ENCODE measurements at regions not wholly inside any gene's neighbourhood (a gene's known extent, or its start where the extent isn't known, plus 50 kb on each side); places are given as distances from the start of the nearest gene placed in this dataset.

DNA sequence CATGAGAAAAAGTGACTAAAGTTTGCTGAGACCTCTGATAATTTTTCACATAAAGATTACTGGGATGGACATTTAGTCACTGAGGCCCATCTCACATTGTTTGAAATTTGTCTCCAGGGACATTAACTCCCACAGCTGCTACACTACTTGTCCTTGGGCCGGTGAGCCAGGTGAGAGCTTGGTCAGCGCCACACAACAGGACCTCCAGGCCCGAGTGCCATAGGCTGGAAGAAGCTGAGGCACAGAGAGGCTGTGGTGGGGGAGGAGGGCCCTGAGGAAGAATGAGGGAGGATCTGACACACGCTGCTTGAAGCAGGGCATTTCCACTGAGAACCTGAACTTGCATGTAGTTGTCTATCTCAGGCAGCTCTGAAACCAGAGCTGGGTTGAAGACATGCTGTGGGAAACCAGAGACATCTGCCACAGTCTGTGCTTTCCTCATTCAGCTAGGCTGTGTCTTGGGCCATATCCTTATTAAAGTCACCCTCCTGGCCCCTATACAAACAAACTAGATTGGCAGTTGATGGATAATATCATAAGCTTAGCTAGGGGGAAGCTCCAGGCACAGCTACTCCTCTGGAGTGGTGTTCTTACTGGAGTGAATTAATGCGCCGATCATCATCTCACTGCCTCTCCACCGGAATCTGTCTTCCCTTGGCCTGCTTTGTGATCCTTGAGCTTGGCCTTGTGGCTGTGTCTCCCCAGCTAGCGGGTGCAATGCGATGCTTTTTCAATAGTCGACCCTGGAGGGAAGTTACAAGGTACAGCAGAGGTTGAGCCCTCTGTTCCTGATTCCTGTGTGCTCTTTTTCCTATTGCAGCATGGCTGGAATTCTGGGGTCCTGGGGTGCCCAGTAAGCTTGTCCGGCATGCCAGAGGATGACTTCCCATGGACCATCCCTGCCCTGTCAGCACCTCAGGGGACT, 225.3 kb upstream of the B3GAT1 start:
- H3K79me2 ChIP-seq (ENCODE audit: low read length), result no peaks in the 10 kb centered on the region
- H3K4me1 ChIP-seq (ENCODE audit: low read length), result no peaks in the 10 kb centered on the region
- no peaks in the 10 kb centered on the region for H3K9me2 ChIP-seq (replicated peaks; ENCODE audit: insufficient read depth, low read length)
- H3K27me3 ChIP-seq (ENCODE audit: low read length), result no peaks in the 10 kb centered on the region
- no peak overlapping the region for H3K27ac ChIP-seq (ENCODE audit: low read length)
- H3K9me3 ChIP-seq (ENCODE audit: low read length), result no peaks in the 10 kb centered on the region
- H3K36me3 ChIP-seq (ENCODE audit: insufficient read depth, low read length), result no peaks in the 10 kb centered on the region
- H3K9ac ChIP-seq (ENCODE audit: low read length), result no peak overlapping the region
- H3K4me2 ChIP-seq (ENCODE audit: low read depth, low read length, poor library complexity, severe bottlenecking), result no peak overlapping the region
- H3K4me3 ChIP-seq (ENCODE audit: low read length), result no peak overlapping the region
- DNase-seq, result no peak
- no peaks in the 10 kb centered on the region for H4K20me1 ChIP-seq (ENCODE audit: insufficient read depth, low read depth, low read length)
- H2AFZ ChIP-seq (ENCODE audit: low read length), result no peak overlapping the region

GRCh38 chr11:134636071-134636470, 224.0 kb upstream of the B3GAT1 start:
- no peak for DNase-seq
- H3K79me2 ChIP-seq (ENCODE audit: low read length), result no peaks in the 10 kb centered on the region

DNA sequence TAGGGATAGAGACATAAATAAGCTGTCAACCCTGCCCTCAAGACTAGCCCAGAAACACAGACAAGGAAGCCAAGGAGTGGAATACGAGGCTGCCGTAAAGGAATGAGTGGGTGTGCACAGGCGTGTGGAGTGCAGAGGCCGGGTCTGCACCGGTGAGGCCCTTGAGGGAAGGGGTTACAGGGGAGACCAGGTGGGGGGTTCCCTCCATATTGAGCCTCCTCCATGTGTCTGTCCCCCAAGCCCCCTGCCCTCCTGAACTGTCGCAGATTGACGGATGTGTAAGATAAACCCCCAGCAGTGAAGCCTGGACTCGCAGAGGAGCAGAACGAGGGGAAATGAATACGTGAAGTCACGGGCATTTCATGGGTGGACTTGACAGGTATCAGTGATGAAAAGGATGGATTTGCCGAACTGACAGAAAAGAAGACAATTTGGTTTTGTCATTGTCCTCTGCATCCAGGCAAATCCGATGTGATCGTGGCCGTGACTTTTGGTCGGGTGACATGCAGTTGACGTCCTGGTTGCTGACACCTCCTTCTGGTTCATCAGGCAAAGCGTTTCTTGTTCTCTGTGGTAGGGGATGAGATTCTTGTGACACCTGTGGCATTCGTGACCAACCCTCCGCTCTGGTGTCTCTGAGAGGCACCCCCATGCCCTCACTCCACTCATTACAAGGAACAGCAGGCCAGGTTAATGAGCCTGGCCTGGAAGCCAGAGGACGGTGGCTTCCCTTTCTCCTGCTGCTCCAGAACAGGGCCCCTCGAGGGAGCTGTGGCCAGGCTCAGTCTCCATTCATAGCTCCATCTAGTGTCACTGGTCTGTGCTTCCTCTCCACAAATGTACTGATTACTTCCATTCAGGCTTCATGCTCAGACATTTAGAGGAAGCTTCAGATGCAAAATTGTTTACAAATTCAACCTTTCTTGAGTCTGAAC, 223.1 kb upstream of the B3GAT1 start:
- no peaks in the 10 kb centered on the region for H3K4me1 ChIP-seq (ENCODE audit: low read length)
- no peak for DNase-seq
- no peaks in the 10 kb centered on the region for H3K27me3 ChIP-seq (ENCODE audit: low read length)
- no peaks in the 10 kb centered on the region for H3K36me3 ChIP-seq (ENCODE audit: insufficient read depth, low read length)
- H3K79me2 ChIP-seq (ENCODE audit: low read length), result no peaks in the 10 kb centered on the region
- no peak overlapping the region for H2AFZ ChIP-seq (ENCODE audit: low read length)
- H3K9me3 ChIP-seq (ENCODE audit: low read length), result no peaks in the 10 kb centered on the region
- no peak overlapping the region for H3K9ac ChIP-seq (ENCODE audit: low read length)
- no peak overlapping the region for H3K4me2 ChIP-seq (ENCODE audit: low read depth, low read length, poor library complexity, severe bottlenecking)
- no peak overlapping the region for H3K4me3 ChIP-seq (ENCODE audit: low read length)
- no peaks in the 10 kb centered on the region for H4K20me1 ChIP-seq (ENCODE audit: insufficient read depth, low read depth, low read length)
- no peaks in the 10 kb centered on the region for H3K9me2 ChIP-seq (replicated peaks; ENCODE audit: insufficient read depth, low read length)
- no peak overlapping the region for H3K27ac ChIP-seq (ENCODE audit: low read length)

More at GRCh38 chr11:134636071-134636470, 224.0 kb upstream of the B3GAT1 start:
- Histone ChIP-seq H3K9me2 (replicated peaks; ENCODE audit: insufficient read depth, low read length) (no peaks in the 10 kb centered on the region), H3K27me3 (ENCODE audit: low read length) (no peaks in the 10 kb centered on the region), H3K4me1 (ENCODE audit: low read length) (no peaks in the 10 kb centered on the region), H2AFZ (ENCODE audit: low read length) (no peak overlapping the region), H4K20me1 (ENCODE audit: insufficient read depth, low read depth, low read length) (no peaks in the 10 kb centered on the region), H3K27ac (ENCODE audit: low read length) (no peak overlapping the region), H3K9ac (ENCODE audit: low read length) (no peak overlapping the region), H3K4me2 (ENCODE audit: low read depth, low read length, poor library complexity, severe bottlenecking) (no peak overlapping the region), H3K36me3 (ENCODE audit: insufficient read depth, low read length) (no peaks in the 10 kb centered on the region), H3K4me3 (ENCODE audit: low read length) (no peak overlapping the region), H3K9me3 (ENCODE audit: low read length) (no peaks in the 10 kb centered on the region)

DNA sequence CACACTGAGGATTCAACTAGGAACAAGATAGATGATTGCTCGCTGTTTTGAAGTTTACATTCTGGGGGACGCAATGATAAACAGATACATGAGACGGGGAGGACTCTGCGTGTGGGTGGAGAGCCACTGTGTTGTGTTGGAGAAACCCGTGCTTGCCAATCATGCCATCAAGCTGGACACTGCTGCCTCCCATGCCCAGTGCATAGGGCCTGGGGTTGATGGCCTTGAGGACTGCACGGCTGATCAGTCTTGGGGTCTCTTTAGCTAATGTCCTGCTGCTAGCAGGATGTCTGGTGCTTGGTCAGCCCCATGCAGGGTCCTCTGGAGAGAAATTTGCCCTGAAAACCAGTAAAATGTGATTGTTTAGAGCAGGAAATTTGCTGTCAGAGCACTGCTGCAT, 221.2 kb upstream of the B3GAT1 start:
- Histone ChIP-seq H3K79me2 (ENCODE audit: low read length) (no peaks in the 10 kb centered on the region), H3K9me3 (ENCODE audit: low read length) (no peaks in the 10 kb centered on the region), H3K9ac (ENCODE audit: low read length) (no peak overlapping the region), H2AFZ (ENCODE audit: low read length) (no peak overlapping the region), H3K4me2 (ENCODE audit: low read depth, low read length, poor library complexity, severe bottlenecking) (no peak overlapping the region), H3K9me2 (replicated peaks; ENCODE audit: insufficient read depth, low read length) (no peaks in the 10 kb centered on the region), H3K27me3 (ENCODE audit: low read length) (no peaks in the 10 kb centered on the region), H3K36me3 (ENCODE audit: insufficient read depth, low read length) (no peaks in the 10 kb centered on the region), H3K4me3 (ENCODE audit: low read length) (no peak overlapping the region), H3K4me1 (ENCODE audit: low read length) (no peaks in the 10 kb centered on the region), H3K27ac (ENCODE audit: low read length) (no peak overlapping the region), H4K20me1 (ENCODE audit: insufficient read depth, low read depth, low read length) (no peaks in the 10 kb centered on the region)
- no peak for DNase-seq

GRCh38 chr11:134632347-134633119, 220.5 kb upstream of the B3GAT1 start:
- H3K9me3 ChIP-seq (ENCODE audit: low read length), result no peaks in the 10 kb centered on the region

DNA sequence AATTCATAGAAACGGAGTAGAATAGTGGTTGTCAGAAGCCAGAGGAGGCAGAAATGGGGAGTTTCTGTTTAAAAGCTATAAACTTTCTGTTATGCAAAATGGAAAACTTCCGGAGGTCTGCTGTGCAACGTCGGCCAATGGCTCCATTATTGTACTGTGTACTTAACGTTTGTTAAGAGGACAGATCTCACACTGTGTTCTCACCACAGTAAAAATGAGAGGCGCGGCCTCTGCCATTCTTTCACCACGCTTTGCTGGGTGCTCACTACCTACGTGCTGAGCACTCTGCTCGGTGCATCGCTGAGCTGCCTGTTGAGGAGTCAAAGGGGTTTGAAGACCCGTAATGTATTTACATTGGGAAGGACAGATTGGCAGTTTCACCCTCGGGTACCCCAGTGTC, 218.8 kb upstream of the B3GAT1 start:
- H4K20me1 ChIP-seq (ENCODE audit: insufficient read depth, low read depth, low read length), result no peaks in the 10 kb centered on the region
- H3K9ac ChIP-seq (ENCODE audit: low read length), result no peak overlapping the region
- DNase-seq, result no peak
- no peaks in the 10 kb centered on the region for H3K9me3 ChIP-seq (ENCODE audit: low read length)
- H3K9me2 ChIP-seq (replicated peaks; ENCODE audit: insufficient read depth, low read length), result no peaks in the 10 kb centered on the region
- no peak overlapping the region for H3K4me3 ChIP-seq (ENCODE audit: low read length)
- H3K4me2 ChIP-seq (ENCODE audit: low read depth, low read length, poor library complexity, severe bottlenecking), result no peak overlapping the region
- H3K27me3 ChIP-seq (ENCODE audit: low read length), result no peaks in the 10 kb centered on the region
- no peak overlapping the region for H2AFZ ChIP-seq (ENCODE audit: low read length)
- H3K36me3 ChIP-seq (ENCODE audit: insufficient read depth, low read length), result no peaks in the 10 kb centered on the region
- H3K27ac ChIP-seq (ENCODE audit: low read length), result no peak overlapping the region
- H3K4me1 ChIP-seq (ENCODE audit: low read length), result no peaks in the 10 kb centered on the region
- H3K79me2 ChIP-seq (ENCODE audit: low read length), result no peaks in the 10 kb centered on the region

More at GRCh38 chr11:134632347-134633119, 220.5 kb upstream of the B3GAT1 start:
- Histone ChIP-seq H3K27me3 (ENCODE audit: low read length) (no peaks in the 10 kb centered on the region), H3K27ac (ENCODE audit: low read length) (no peak overlapping the region), H3K4me3 (ENCODE audit: low read length) (no peak overlapping the region), H2AFZ (ENCODE audit: low read length) (no peak overlapping the region), H3K4me1 (ENCODE audit: low read length) (no peaks in the 10 kb centered on the region), H3K36me3 (ENCODE audit: insufficient read depth, low read length) (no peaks in the 10 kb centered on the region), H4K20me1 (ENCODE audit: insufficient read depth, low read depth, low read length) (no peaks in the 10 kb centered on the region), H3K79me2 (ENCODE audit: low read length) (no peaks in the 10 kb centered on the region), H3K9ac (ENCODE audit: low read length) (no peak overlapping the region), H3K9me2 (replicated peaks; ENCODE audit: insufficient read depth, low read length) (no peaks in the 10 kb centered on the region), H3K4me2 (ENCODE audit: low read depth, low read length, poor library complexity, severe bottlenecking) (no peak overlapping the region)
- no peak for DNase-seq

- Histone ChIP-seq H3K9me3 (ENCODE audit: low read length) (no peaks in the 10 kb centered on the region), H4K20me1 (ENCODE audit: insufficient read depth, low read depth, low read length) (no peaks in the 10 kb centered on the region), H3K4me3 (ENCODE audit: low read length) (no peak overlapping the region), H3K4me1 (ENCODE audit: low read length) (no peaks in the 10 kb centered on the region), H3K27ac (ENCODE audit: low read length) (no peak overlapping the region), H3K9me2 (replicated peaks; ENCODE audit: insufficient read depth, low read length) (no peaks in the 10 kb centered on the region), H3K9ac (ENCODE audit: low read length) (no peak overlapping the region), H3K79me2 (ENCODE audit: low read length) (no peaks in the 10 kb centered on the region), H2AFZ (ENCODE audit: low read length) (no peak overlapping the region), H3K27me3 (ENCODE audit: low read length) (no peaks in the 10 kb centered on the region), H3K4me2 (ENCODE audit: low read depth, low read length, poor library complexity, severe bottlenecking) (no peak overlapping the region), H3K36me3 (ENCODE audit: insufficient read depth, low read length) (no peaks in the 10 kb centered on the region)
- DNase-seq, result no peak
Observed at GRCh38 chr11:134628426-134628825, 216.4 kb upstream of the B3GAT1 start.

All from Karpas-422 (cell line).